K562 (cell line): ENCODE measurements at regions not wholly inside any gene's neighbourhood (a gene's known extent, or its start where the extent isn't known, plus 50 kb on each side); places are given as distances from the start of the nearest gene placed in this dataset.

Source experiments
- ATAC-seq: fragments of 200-7000 bp; cut with Tn5 transposase; 3 replicates; pipeline ENCODE4 v1.9.1; 2020; ENCODE audit warnings: moderate library complexity
- BruUV-seq: library from RNA; stranded (reverse); fragments of 400-500 nt; replicated peaks from 2 replicates; lab custom pipeline; 2021; lab: Mats Ljungman, UMichigan
- CTCF ChIA-PET: fragments of 300-600 bp; formaldehyde crosslinking; extraction: SDS; loops from one replicate; lab custom pipeline; 2021; ENCODE audit warnings: low intra/inter-chr PET ratio; lab: Yijun Ruan, JAX
- POLR2A ChIA-PET: fragments of 300-600, 350-650 bp; sonication (Branson Sonifier 250); formaldehyde crosslinking; extraction: SDS; loops from one replicate; lab custom pipeline; 2021; ENCODE audit warnings: antibody characterized with exemption, inconsistent platforms; lab: Yijun Ruan, JAX
- DNase-seq, 4 experiments: peaks; one replicate each; pipeline versions ENCODE4 v3.0.0 to v3.0.0-alpha.2; 2011 to 2018; ENCODE audit warnings: low spot score in 3 of 4, mixed read lengths in 3 of 4; ENCODE audit errors: extremely low read depth in 1 of 4
- FAIRE-seq: peaks from 2 replicates; lab custom pipeline; 2011; peaks lifted over from hg19 to GRCh38; lab: Jason Lieb, UNC
- H2AFZ ChIP-seq: 2 replicates; pipeline ENCODE4 v1.6.0; 2011; ENCODE audit warnings: low read depth, low read length, control low read depth, inconsistent platforms
- H3K27ac ChIP-seq: fragments of 200-600 bp; 3 replicates; pipeline ENCODE4 v1.8.0; 2011; ENCODE audit warnings: low read depth, mild to moderate bottlenecking, control low read depth, inconsistent platforms, low read length, moderate library complexity, mixed read lengths; ENCODE audit errors: extremely low read depth
- H3K27me3 ChIP-seq, 2 experiments: fragments of 300-600 bp in 1 of 2; 2 replicates in 1 of 2; 3 replicates in 1 of 2; pipeline versions ENCODE4 v1.6.0 to v1.8.0; 2011; ENCODE audit warnings: inconsistent platforms in 2 of 2, low read length in 2 of 2, mild to moderate bottlenecking in 1 of 2, mixed read lengths in 1 of 2, moderate library complexity in 1 of 2; ENCODE audit not compliant: control insufficient read depth in 2 of 2, insufficient read depth in 2 of 2
- H3K36me3 ChIP-seq: fragments of 300-600 bp; 3 replicates; pipeline ENCODE4 v1.8.0; 2011; ENCODE audit warnings: mild to moderate bottlenecking, low read length, inconsistent platforms; ENCODE audit not compliant: control insufficient read depth, insufficient read depth
- H3K4me1 ChIP-seq, 2 experiments: fragments of 200-600 bp in 1 of 2; replicated peaks in 1 of 2; 2 replicates in 1 of 2; 3 replicates in 1 of 2; pipeline versions ENCODE4 v1.5.1 to v1.8.0; 2011; ENCODE audit warnings: inconsistent platforms in 2 of 2, low read length in 2 of 2, mild to moderate bottlenecking in 1 of 2, mixed read lengths in 1 of 2, moderate library complexity in 1 of 2; ENCODE audit not compliant: control insufficient read depth in 2 of 2, insufficient read depth in 2 of 2
- H3K4me2 ChIP-seq: 2 replicates; pipeline ENCODE4 v1.6.1; 2011; ENCODE audit warnings: low read length, control low read depth, inconsistent platforms, mixed read lengths; ENCODE audit not compliant: insufficient read depth
- H3K4me3 ChIP-seq: fragments of 200-600 bp; sonication (generic), shearing (Covaris generic); 2 replicates; pipeline ENCODE4 v1.5.1; 2016; ENCODE audit warnings: control low read depth, inconsistent platforms
- H3K79me2 ChIP-seq: fragments of 200-600 bp; 3 replicates; pipeline ENCODE4 v1.8.0; 2011; ENCODE audit warnings: low read length, inconsistent platforms; ENCODE audit not compliant: control insufficient read depth, insufficient read depth
- H3K9ac ChIP-seq, 2 experiments: 2 replicates each; pipeline versions ENCODE4 v1.6.0 to v1.6.1; 2011; ENCODE audit warnings: low read depth in 2 of 2, low read length in 2 of 2, control low read depth in 1 of 2, inconsistent platforms in 1 of 2, mild to moderate bottlenecking in 1 of 2, mixed read lengths in 1 of 2; ENCODE audit not compliant: insufficient read depth in 1 of 2
- H3K9me1 ChIP-seq: one replicate; pipeline ENCODE4 v1.6.0; 2011; ENCODE audit warnings: inconsistent platforms, mild to moderate bottlenecking, low read length, moderate library complexity; ENCODE audit not compliant: control insufficient read depth, insufficient read depth
- H3K9me3 ChIP-seq: replicated peaks from 2 replicates; pipeline ENCODE4 v1.5.1; 2011; ENCODE audit warnings: low read depth, low read length, inconsistent platforms; ENCODE audit not compliant: control insufficient read depth, insufficient read depth
- H4K20me1 ChIP-seq: replicated peaks from 2 replicates; pipeline ENCODE4 v1.6.1; 2011; ENCODE audit warnings: low read length, inconsistent platforms, mixed read lengths; ENCODE audit not compliant: control insufficient read depth, insufficient read depth
- ADNP ChIP-seq: fragments of 200-800 bp; sonication (Bioruptor generic); IDR thresholded peaks from 2 replicates; pipeline ENCODE4 v1.6.1; 2016; ENCODE audit warnings: missing genetic modification characterization, missing compliant biosample characterization
- BRF1 ChIP-seq: IDR thresholded peaks from 3 replicates; pipeline ENCODE4 v1.6.1; 2011; ENCODE audit warnings: borderline replicate concordance, mild to moderate bottlenecking; ENCODE audit not compliant: insufficient read length; ENCODE audit errors: extremely low read depth
- E2F6 ChIP-seq, 2 experiments: IDR thresholded peaks; 2 replicates each; pipeline ENCODE4 v1.6.1; 2011; ENCODE audit warnings: borderline replicate concordance in 1 of 2, control low read depth in 1 of 2, low read depth in 1 of 2, low read length in 1 of 2, mild to moderate bottlenecking in 1 of 2, mixed read lengths in 1 of 2, moderate library complexity in 1 of 2; ENCODE audit not compliant: insufficient read depth in 1 of 2, insufficient read length in 1 of 2, poor library complexity in 1 of 2, severe bottlenecking in 1 of 2; ENCODE audit errors: extremely low read depth in 1 of 2
- GMEB1 ChIP-seq: fragments of 250-450 bp; sonication (Bioruptor Pico); IDR thresholded peaks from 2 replicates; pipeline ENCODE4 v1.4.0; 2020; ENCODE audit warnings: mild to moderate bottlenecking
- ILK ChIP-seq: fragments of 450-650 bp; IDR thresholded peaks from 2 replicates; pipeline ENCODE4 v1.6.1; 2016; ENCODE audit warnings: missing genetic modification characterization, low read depth, mild to moderate bottlenecking, missing compliant biosample characterization, moderate library complexity, borderline replicate concordance
- MTA2 ChIP-seq: fragments of 450-650 bp; IDR thresholded peaks from 2 replicates; pipeline ENCODE4 v1.6.1; 2016; ENCODE audit warnings: low read depth
- RBFOX2 ChIP-seq: fragments of 200-400 bp; formaldehyde crosslinking; IDR thresholded peaks from 2 replicates; pipeline ENCODE4 v1.6.1; 2017; ENCODE audit warnings: low read depth, mild to moderate bottlenecking, low read length, moderate library complexity
- SLC30A9 ChIP-seq: fragments of 250-450 bp; sonication (Bioruptor Pico); IDR thresholded peaks from 2 replicates; pipeline ENCODE4 v1.8.0; 2022; ENCODE audit warnings: mild to moderate bottlenecking, moderate library complexity
- SRSF3 ChIP-seq: fragments of 200-400 bp; formaldehyde crosslinking; IDR thresholded peaks from 2 replicates; pipeline ENCODE4 v1.6.1; 2016; ENCODE audit warnings: mild to moderate bottlenecking, low read length, moderate library complexity; ENCODE audit not compliant: insufficient read depth
- ZNF174 ChIP-seq: fragments of 250-450 bp; sonication (Bioruptor Pico); IDR thresholded peaks from 2 replicates; pipeline ENCODE4 v1.4.0; 2020; ENCODE audit warnings: mild to moderate bottlenecking
- ZNF512 ChIP-seq: IDR thresholded peaks from 2 replicates; pipeline ENCODE4 v1.6.1; 2016; ENCODE audit warnings: missing genetic modification characterization, missing compliant biosample characterization
- WGBS: fragments of 100-300 bp; shearing (Covaris generic); methylation state at CpG from one replicate; pipeline ENCODE4 v1.1.6; 2016; ENCODE audit warnings: low coverage, mixed read lengths; ENCODE audit not compliant: insufficient coverage; ENCODE audit errors: missing lambda C conversion rate; 5-methylcytosine and 5-hydroxymethylcytosine counted together
- in situ Hi-C: fragments of 300-500 bp; cut with MboI; formaldehyde crosslinking; loops from 4 replicates; pipeline ENCODE4 v1.15.0; 2018; ENCODE audit warnings: inconsistent platforms, mixed read lengths
- intact Hi-C: fragments of 100-400 bp; cut with micrococcal nuclease; formaldehyde crosslinking; loops from 2 replicates; pipeline ENCODE4 v1.14.2; 2022

- no peak for ATAC-seq
- TF ChIP-seq E2F6 (IDR thresholded peaks at IDR 0.05; ENCODE audit: borderline replicate concordance in 1 of 2, extremely low read depth in 1 of 2, insufficient read depth in 1 of 2, insufficient read length in 1 of 2, low read depth in 1 of 2, low read length in 1 of 2, poor library complexity in 1 of 2, severe bottlenecking in 1 of 2), result no peak
- no peak for TF ChIP-seq MTA2
- no peak for TF ChIP-seq ADNP (tag)
- no peaks in the 10 kb centered on the region for H3K4me1 ChIP-seq
- FAIRE-seq, result no peak
- POLR2A ChIA-PET, result no interaction called here
- no peaks in the 10 kb centered on the region for H3K36me3 ChIP-seq
- no peak overlapping the region for H3K4me2 ChIP-seq
- no peaks in the 10 kb centered on the region for H4K20me1 ChIP-seq
- 1% methylated on average over 4 of the region's 4 CpGs for WGBS
- no peaks in the 10 kb centered on the region for H3K27me3 ChIP-seq
- no peak overlapping the region for H3K27ac ChIP-seq
- H3K9me3 ChIP-seq, result no peaks in the 10 kb centered on the region
- H3K9me1 ChIP-seq, result no peaks in the 10 kb centered on the region
- in situ Hi-C loops, result no loop called here
- no peak overlapping the region for H3K9ac ChIP-seq
- no peak for DNase-seq
- no peak overlapping the region for H2AFZ ChIP-seq
- intact Hi-C loops, result no loop called here
- no peak overlapping the region for H3K4me3 ChIP-seq
- CTCF ChIA-PET, result no interaction called here
- no TSS peak for BruUV-seq
- no peaks in the 10 kb centered on the region for H3K79me2 ChIP-seq
Observed at GRCh38 chr1:198890214-198890930, 251.5 kb downstream of the PTPRC start.

- H3K4me3 ChIP-seq, result no peak overlapping the region
- no peaks in the 10 kb centered on the region for H3K9me3 ChIP-seq
- DNase-seq (no peak), FAIRE-seq (no peak), ATAC-seq (no peak)
- H3K4me1 ChIP-seq, result no peaks in the 10 kb centered on the region
- H3K27ac ChIP-seq, result no peak overlapping the region
- no TSS peak for BruUV-seq
- in situ Hi-C loops, result no loop called here
- H4K20me1 ChIP-seq, result no peaks in the 10 kb centered on the region
- intact Hi-C loops, result no loop called here
- H3K79me2 ChIP-seq, result no peaks in the 10 kb centered on the region
- CTCF ChIA-PET, result no interaction called here
- no peak overlapping the region for H3K4me2 ChIP-seq
- no peaks in the 10 kb centered on the region for H3K9me1 ChIP-seq
- POLR2A ChIA-PET, result interaction anchor here (0.7 to 0.9 kb wide), 2 partner anchors 10 to 1058 kb away, joined by 3 read pairs; no protein-coding TSS in a partner anchor
- no peaks in the 10 kb centered on the region for H3K36me3 ChIP-seq
- no peaks in the 10 kb centered on the region for H3K27me3 ChIP-seq
- H2AFZ ChIP-seq, result no peak overlapping the region
- 4% methylated on average over 1 of the region's 1 CpG for WGBS
- no peak overlapping the region for H3K9ac ChIP-seq
- TF ChIP-seq GMEB1 (CRISPR knock-in tag) (no peak), SRSF3 (no peak), SLC30A9 (CRISPR knock-in tag) (no peak), ZNF512 (tag) (no peak), BRF1 (no peak), RBFOX2 (no peak), ILK (tag) (no peak), ZNF174 (CRISPR knock-in tag) (no peak)
Observed at GRCh38 chr1:198892065-198892464, 253.2 kb downstream of the PTPRC start.
